Sigmoid colon (tissue), 6 donors: ENCODE measurements at regions not wholly inside any gene's neighbourhood (a gene's known extent, or its start where the extent isn't known, plus 50 kb on each side); places are given as distances from the start of the nearest gene placed in this dataset.

ENCODE experiments used
- DNase-seq: peaks from one replicate; pipeline ENCODE4 v3.0.0-alpha.2; 2019
- H3K27ac ChIP-seq, 4 donors: fragments of 200-600 bp; sonication (generic); one replicate each; pipeline ENCODE4 v1.5.1; 2016 to 2019; ENCODE audit warnings: mild to moderate bottlenecking in 1 of 4
- H3K27me3 ChIP-seq, 3 donors: fragments of 200-600 bp; sonication (generic); one replicate each; pipeline ENCODE4 v1.5.1; 2019; ENCODE audit warnings: mild to moderate bottlenecking in 1 of 3
- H3K36me3 ChIP-seq, 4 donors: fragments of 200-600 bp; sonication (generic); one replicate each; pipeline ENCODE4 v1.5.1; 2016 to 2019
- H3K4me1 ChIP-seq, 4 donors: fragments of 200-600 bp; sonication (generic); one replicate each; pipeline ENCODE4 v1.5.1; 2017 to 2019
- H3K4me3 ChIP-seq, 4 donors: fragments of 200-600 bp; sonication (generic); one replicate each; pipeline ENCODE4 v1.5.1; 2017 to 2019; ENCODE audit warnings: mild to moderate bottlenecking in 2 of 4, moderate library complexity in 1 of 4
- H3K9me3 ChIP-seq, 4 donors: fragments of 200-600 bp in 3 of 4; sonication (generic) in 3 of 4; one replicate each; pipeline versions ENCODE4 v1.5.1 to v1.6.1; 2013 to 2019
- EP300 ChIP-seq, 4 donors: sonication (generic); formaldehyde crosslinking; IDR thresholded peaks; one replicate each; pipeline ENCODE4 v1.6.1; 2017; ENCODE audit warnings: antibody characterized with exemption in 4 of 4
- POLR2A ChIP-seq, 2 donors: fragments of 450-650 bp; IDR thresholded peaks; one replicate each; pipeline ENCODE4 v1.6.1; 2016; ENCODE audit warnings: antibody characterized with exemption in 2 of 2, mild to moderate bottlenecking in 2 of 2, moderate library complexity in 2 of 2
- POLR2AphosphoS5 ChIP-seq, 4 donors: sonication (generic); formaldehyde crosslinking; IDR thresholded peaks; one replicate each; pipeline ENCODE4 v1.6.1; 2017; ENCODE audit warnings: antibody characterized with exemption in 4 of 4
- WGBS, 2 donors: extraction: QIAGEN DNeasy Blood & Tissue Kit; methylation state at CpG; one replicate each; pipeline ENCODE4 v1.1.7; 2013; 5-methylcytosine and 5-hydroxymethylcytosine counted together
- intact Hi-C: fragments of 100-400 bp; cut with DNase I; formaldehyde crosslinking; loops from one replicate; pipeline ENCODE4 v1.15.1; 2023
- TF ChIP-seq, protein P1 (sequence below), 4 experiments: fragments of 450-650 bp in 3 of 4; fragments of 200-600 bp in 1 of 4; IDR thresholded peaks; one replicate each; pipeline ENCODE4 v1.5.1; 2016 to 2019; ENCODE audit warnings: antibody characterized with exemption in 4 of 4, mild to moderate bottlenecking in 3 of 4, moderate library complexity in 2 of 4
- donor health status: healthy with polysubstance abuse.
- donor health status: healthy.

DNA sequence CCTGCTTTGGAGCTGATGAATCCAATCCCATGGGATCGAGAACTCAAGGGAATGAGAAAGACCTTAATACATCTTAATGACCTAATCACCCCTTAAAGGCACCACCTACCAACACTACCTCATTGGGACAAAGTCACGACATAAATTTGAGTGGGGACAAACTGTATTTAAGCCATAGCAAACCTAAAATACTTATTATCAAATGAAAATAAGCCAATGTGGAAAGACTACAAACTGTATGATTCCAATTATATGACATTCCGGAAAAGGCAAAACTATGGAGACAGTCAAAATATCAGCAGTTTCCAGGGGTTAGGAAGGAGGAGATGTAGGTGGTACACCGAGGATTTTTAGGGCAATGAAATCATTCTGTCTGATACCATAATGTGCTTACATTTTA, 53.3 kb upstream of the NCOA3 start:
- no peaks in the 10 kb centered on the region for H3K36me3 ChIP-seq
- no peak overlapping the region for H3K4me3 ChIP-seq
- no peaks in the 10 kb centered on the region for H3K9me3 ChIP-seq
- no peak overlapping the region for H3K27ac ChIP-seq
- no peaks in the 10 kb centered on the region for H3K4me1 ChIP-seq
- H3K27me3 ChIP-seq: no peaks in the 10 kb centered on the region
- TF ChIP-seq POLR2A (IDR thresholded peaks at IDR 0.05) (no peak), POLR2AphosphoS5 (IDR thresholded peaks at IDR 0.05) (no peak), EP300 (IDR thresholded peaks at IDR 0.05) (no peak)
- TF ChIP-seq, protein P1, sequence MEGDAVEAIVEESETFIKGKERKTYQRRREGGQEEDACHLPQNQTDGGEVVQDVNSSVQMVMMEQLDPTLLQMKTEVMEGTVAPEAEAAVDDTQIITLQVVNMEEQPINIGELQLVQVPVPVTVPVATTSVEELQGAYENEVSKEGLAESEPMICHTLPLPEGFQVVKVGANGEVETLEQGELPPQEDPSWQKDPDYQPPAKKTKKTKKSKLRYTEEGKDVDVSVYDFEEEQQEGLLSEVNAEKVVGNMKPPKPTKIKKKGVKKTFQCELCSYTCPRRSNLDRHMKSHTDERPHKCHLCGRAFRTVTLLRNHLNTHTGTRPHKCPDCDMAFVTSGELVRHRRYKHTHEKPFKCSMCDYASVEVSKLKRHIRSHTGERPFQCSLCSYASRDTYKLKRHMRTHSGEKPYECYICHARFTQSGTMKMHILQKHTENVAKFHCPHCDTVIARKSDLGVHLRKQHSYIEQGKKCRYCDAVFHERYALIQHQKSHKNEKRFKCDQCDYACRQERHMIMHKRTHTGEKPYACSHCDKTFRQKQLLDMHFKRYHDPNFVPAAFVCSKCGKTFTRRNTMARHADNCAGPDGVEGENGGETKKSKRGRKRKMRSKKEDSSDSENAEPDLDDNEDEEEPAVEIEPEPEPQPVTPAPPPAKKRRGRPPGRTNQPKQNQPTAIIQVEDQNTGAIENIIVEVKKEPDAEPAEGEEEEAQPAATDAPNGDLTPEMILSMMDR (IDR thresholded peaks at IDR 0.05): no peak
- no peak for DNase-seq
- intact Hi-C loops: no loop called here
- 81 to 94% methylated on average over 4 of the region's 4 CpGs for WGBS, 2 donors

DNA sequence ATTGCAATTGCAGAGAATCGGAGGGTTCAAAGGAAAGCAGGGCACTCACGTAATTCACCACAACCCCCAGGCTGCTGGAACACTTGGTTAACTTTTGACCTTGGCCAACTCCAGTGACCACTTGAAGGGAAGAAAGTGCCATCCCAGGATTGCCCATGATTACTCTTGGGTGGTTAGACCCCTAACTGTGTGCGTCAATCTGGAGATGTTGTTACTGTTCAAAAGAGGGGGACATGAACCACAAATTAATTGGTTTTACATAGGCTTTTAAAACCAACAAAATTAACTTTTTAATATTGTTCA, 50.1 kb upstream of the NCOA3 start:
- no peak overlapping the region for H3K4me3 ChIP-seq
- H3K9me3 ChIP-seq: no peaks in the 10 kb centered on the region
- WGBS, 2 donors: 93 to 97% methylated on average over 3 of the region's 3 CpGs
- intact Hi-C loops: no loop called here
- H3K36me3 ChIP-seq: no peaks in the 10 kb centered on the region
- no peaks in the 10 kb centered on the region for H3K4me1 ChIP-seq
- no peaks in the 10 kb centered on the region for H3K27me3 ChIP-seq
- TF ChIP-seq POLR2A (IDR thresholded peaks at IDR 0.05): no peak
- no peak for DNase-seq
- H3K27ac ChIP-seq: no peak overlapping the region
